ENCODE measurements at regions not wholly inside any gene's neighbourhood (a gene's known extent, or its start where the extent isn't known, plus 50 kb on each side); places are given as distances from the start of the nearest gene placed in this dataset.
A peak's percentile ranks its signal among the peaks of the same experiment; 100 is the strongest.

DNA sequence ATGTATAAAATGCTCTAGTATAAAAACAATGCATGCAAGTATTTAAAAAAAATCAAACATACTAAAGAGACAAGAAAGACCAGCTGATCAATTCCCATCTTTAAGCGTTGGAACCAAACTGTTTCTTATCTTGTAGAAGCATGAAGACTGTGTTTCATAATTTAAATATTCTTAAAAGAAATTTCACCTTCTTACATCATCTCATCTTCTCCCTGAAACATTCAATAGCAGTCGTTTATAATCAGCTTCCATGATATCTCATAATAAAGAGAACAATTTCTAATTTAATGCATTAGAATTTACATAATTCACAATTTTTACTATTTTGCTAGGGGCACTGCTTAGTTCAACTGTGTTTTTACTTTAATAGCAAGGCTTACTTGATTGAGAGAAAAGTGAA, 468.1 kb upstream of the MARCKS start:
- DNase-seq (ENCODE audit: low read depth, low spot score) = no peak
- TF ChIP-seq FOXP2 (optimal IDR thresholded peaks at IDR 0.05; ENCODE audit: control extremely low read depth, extremely low read length, insufficient read depth) (no peak), EZH2 (IDR thresholded peaks at IDR 0.05) (no peak), POLR2AphosphoS5 (IDR thresholded peaks at IDR 0.05; ENCODE audit: borderline replicate concordance, low read depth, low read length) (no peak)
- Histone ChIP-seq H3K27ac (peak overlapping the region; percentile 88), H3K4me3 (peak overlapping the region; percentile 28), H3K36me3 (ENCODE audit: insufficient read depth, low read length) (no peaks in the 10 kb centered on the region), H3K9me3 (ENCODE audit: low read depth, low read length) (no peaks in the 10 kb centered on the region), H3K9ac (ENCODE audit: insufficient read length) (peak overlapping the region; percentile 52)

DNA sequence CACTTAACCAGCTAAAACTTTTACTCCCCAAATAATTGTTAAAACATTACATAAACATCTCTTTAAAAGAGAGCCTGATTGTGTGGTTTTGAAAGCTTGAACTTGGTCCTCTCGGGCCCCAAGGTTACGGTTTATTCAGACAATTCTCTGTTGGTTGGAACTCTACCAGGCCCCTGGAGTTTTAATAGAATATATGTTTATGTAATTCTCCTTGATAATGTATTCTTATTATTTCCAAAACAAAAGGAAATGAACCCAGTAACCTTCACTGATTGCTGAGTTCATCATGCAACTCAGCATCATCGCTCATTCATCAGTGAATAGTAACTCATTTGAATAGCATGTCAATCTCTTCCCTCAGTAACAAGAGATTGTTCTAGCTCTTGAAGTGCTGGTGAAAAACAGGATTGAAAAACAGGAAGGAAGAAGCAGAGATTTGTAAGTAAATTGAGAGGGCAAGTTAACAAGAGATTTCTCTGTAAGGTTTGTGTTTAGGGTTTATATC, 464.5 kb upstream of the MARCKS start:
- no peak overlapping the region for H3K27ac ChIP-seq
- no peaks in the 10 kb centered on the region for H3K9me3 ChIP-seq (ENCODE audit: low read depth, low read length)
- TF ChIP-seq POLR2AphosphoS5 (IDR thresholded peaks at IDR 0.05; ENCODE audit: borderline replicate concordance, low read depth, low read length) (no peak), EZH2 (IDR thresholded peaks at IDR 0.05) (no peak), FOXP2 (optimal IDR thresholded peaks at IDR 0.05; ENCODE audit: control extremely low read depth, extremely low read length, insufficient read depth) (no peak)
- DNase-seq (ENCODE audit: low read depth, low spot score) = no peak
- no peak overlapping the region for H3K9ac ChIP-seq (ENCODE audit: insufficient read length)
- H3K4me3 ChIP-seq = no peak overlapping the region
- no peaks in the 10 kb centered on the region for H3K36me3 ChIP-seq (ENCODE audit: insufficient read depth, low read length)

DNA sequence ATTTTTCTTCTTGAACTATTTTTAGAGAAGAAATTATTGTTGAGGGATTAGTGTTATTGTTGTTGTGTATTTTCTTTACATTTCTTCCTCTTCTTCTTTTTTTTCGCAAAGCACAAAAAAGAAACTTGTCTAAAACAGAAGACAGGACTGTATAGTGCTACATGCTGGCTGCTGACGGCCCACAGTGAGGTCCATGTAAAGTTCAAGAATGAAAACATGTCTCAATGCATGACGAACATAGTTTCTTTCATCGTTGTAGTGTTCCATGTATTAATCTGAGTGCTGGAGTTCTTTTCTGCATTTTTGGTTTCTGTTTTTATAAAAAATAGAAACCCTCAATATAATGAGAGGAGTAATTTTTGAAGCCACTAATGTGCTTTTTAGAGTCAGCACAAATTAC, 462.9 kb upstream of the MARCKS start:
- H3K9ac ChIP-seq (ENCODE audit: insufficient read length) = no peak overlapping the region
- no peak for DNase-seq (ENCODE audit: low read depth, low spot score)
- no peak overlapping the region for H3K27ac ChIP-seq
- no peaks in the 10 kb centered on the region for H3K36me3 ChIP-seq (ENCODE audit: insufficient read depth, low read length)
- H3K9me3 ChIP-seq (ENCODE audit: low read depth, low read length) = no peaks in the 10 kb centered on the region
- TF ChIP-seq EZH2 (IDR thresholded peaks at IDR 0.05) (no peak), FOXP2 (optimal IDR thresholded peaks at IDR 0.05; ENCODE audit: control extremely low read depth, extremely low read length, insufficient read depth) (no peak), POLR2AphosphoS5 (IDR thresholded peaks at IDR 0.05; ENCODE audit: borderline replicate concordance, low read depth, low read length) (no peak)
- no peak overlapping the region for H3K4me3 ChIP-seq

DNA sequence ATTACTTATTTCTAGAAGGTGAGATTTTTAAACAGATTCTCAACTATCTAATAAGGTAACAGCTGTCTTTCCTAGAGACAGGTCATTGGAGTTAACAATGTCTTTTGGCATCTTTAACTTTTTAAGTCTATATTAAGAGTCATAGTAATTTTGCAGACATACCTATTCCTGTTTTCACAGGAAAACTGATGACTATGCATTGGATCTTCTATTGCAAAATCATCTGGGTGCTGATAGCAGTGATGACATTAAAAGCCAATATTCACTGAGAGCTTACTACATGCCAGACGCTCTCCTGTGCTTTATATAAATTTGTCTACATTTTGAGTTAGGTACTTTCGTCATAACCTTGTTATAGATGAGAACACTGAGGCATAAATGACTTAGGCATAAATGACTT, 462.4 kb upstream of the MARCKS start:
- TF ChIP-seq EZH2 (IDR thresholded peaks at IDR 0.05) = no peak
- TF ChIP-seq FOXP2 (optimal IDR thresholded peaks at IDR 0.05; ENCODE audit: control extremely low read depth, extremely low read length, insufficient read depth) = no peak
- no peak for TF ChIP-seq POLR2AphosphoS5 (IDR thresholded peaks at IDR 0.05; ENCODE audit: borderline replicate concordance, low read depth, low read length)
- Histone ChIP-seq H3K9me3 (ENCODE audit: low read depth, low read length) (no peaks in the 10 kb centered on the region), H3K9ac (ENCODE audit: insufficient read length) (no peak overlapping the region), H3K27ac (no peak overlapping the region), H3K36me3 (ENCODE audit: insufficient read depth, low read length) (no peaks in the 10 kb centered on the region), H3K4me3 (no peak overlapping the region)
- DNase-seq (ENCODE audit: low read depth, low spot score) = no peak

DNA sequence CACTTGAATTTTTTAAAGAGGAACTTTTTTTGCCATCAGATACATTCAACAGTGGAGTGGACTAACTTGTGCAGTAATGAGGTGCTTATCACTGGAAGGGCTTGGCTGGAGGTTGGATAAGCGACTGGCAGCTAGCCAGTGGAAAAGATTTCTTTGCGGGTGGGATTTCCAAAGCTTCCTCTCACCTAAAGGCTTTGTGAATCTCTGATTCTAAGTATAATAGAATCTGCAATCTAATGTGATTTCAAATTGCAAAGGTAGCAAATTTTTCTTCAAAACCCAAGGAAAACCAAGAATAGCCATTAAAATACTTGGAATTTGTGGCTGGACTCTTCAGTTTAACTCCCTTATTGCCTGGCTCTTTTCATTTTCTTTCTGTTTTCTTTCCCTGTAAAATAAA, 460.4 kb upstream of the MARCKS start:
- H3K36me3 ChIP-seq (ENCODE audit: insufficient read depth, low read length) = no peaks in the 10 kb centered on the region
- DNase-seq (ENCODE audit: low read depth, low spot score) = no peak
- TF ChIP-seq FOXP2 (optimal IDR thresholded peaks at IDR 0.05; ENCODE audit: control extremely low read depth, extremely low read length, insufficient read depth) (no peak), POLR2AphosphoS5 (IDR thresholded peaks at IDR 0.05; ENCODE audit: borderline replicate concordance, low read depth, low read length) (no peak), EZH2 (IDR thresholded peaks at IDR 0.05) (no peak)
- no peaks in the 10 kb centered on the region for H3K9me3 ChIP-seq (ENCODE audit: low read depth, low read length)
- no peak overlapping the region for H3K4me3 ChIP-seq
- no peak overlapping the region for H3K27ac ChIP-seq
- no peak overlapping the region for H3K9ac ChIP-seq (ENCODE audit: insufficient read length)

DNA sequence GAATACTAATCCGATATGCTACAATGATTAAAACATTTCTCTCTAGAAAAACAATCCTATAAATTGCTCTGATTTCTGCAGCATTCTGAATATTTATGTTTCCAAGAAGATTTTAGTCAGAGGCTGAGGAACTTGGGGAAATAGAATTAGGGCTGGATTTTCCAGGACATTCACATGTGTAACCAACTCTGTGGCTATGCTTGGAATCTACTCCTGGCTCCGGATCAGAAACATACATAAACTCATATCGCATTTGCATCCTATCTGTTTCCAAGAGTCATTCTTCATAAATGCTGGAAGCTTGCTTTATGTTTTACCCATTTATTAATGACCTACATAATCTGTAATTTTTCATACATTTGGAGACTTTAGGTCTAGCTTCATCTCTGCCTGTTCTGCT, 459.9 kb upstream of the MARCKS start:
- Histone ChIP-seq H3K27ac (no peak overlapping the region), H3K9ac (ENCODE audit: insufficient read length) (no peak overlapping the region)
- no peak for TF ChIP-seq EZH2 (IDR thresholded peaks at IDR 0.05)
- TF ChIP-seq FOXP2 (optimal IDR thresholded peaks at IDR 0.05; ENCODE audit: control extremely low read depth, extremely low read length, insufficient read depth) = no peak
- TF ChIP-seq POLR2AphosphoS5 (IDR thresholded peaks at IDR 0.05; ENCODE audit: borderline replicate concordance, low read depth, low read length) = no peak

DNA sequence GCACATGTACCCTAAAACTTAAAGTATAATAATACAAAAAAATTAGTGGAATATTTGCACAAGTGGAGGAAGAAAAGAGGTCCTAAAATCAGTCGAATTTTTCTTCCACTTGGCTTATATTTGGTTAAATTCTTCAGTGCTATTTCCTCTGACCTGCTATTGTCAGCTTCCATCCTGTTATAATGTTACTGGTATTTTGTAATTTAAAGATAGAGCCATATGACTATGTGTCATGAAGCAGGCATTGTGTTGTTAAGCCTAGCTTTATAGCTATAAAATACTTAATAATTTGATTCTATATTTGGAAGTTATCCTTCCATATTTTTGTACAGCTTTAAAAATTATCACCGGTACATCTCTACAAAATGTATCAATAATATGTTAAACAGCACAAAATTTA, 455.9 kb upstream of the MARCKS start:
- Histone ChIP-seq H3K9ac (ENCODE audit: insufficient read length) (no peak overlapping the region), H3K27ac (no peak overlapping the region), H3K9me3 (ENCODE audit: low read depth, low read length) (no peaks in the 10 kb centered on the region), H3K36me3 (ENCODE audit: insufficient read depth, low read length) (no peaks in the 10 kb centered on the region), H3K4me3 (no peak overlapping the region)
- no peak for DNase-seq (ENCODE audit: low read depth, low spot score)
- no peak for TF ChIP-seq POLR2AphosphoS5 (IDR thresholded peaks at IDR 0.05; ENCODE audit: borderline replicate concordance, low read depth, low read length)
- TF ChIP-seq FOXP2 (optimal IDR thresholded peaks at IDR 0.05; ENCODE audit: control extremely low read depth, extremely low read length, insufficient read depth) = no peak
- no peak for TF ChIP-seq EZH2 (IDR thresholded peaks at IDR 0.05)

More for the DNA sequence above, 459.9 kb upstream of the MARCKS start:
- H3K9me3 ChIP-seq (ENCODE audit: low read depth, low read length) = no peaks in the 10 kb centered on the region
- H3K4me3 ChIP-seq = no peak overlapping the region
- H3K36me3 ChIP-seq (ENCODE audit: insufficient read depth, low read length) = no peaks in the 10 kb centered on the region
- DNase-seq (ENCODE audit: low read depth, low spot score) = no peak

DNA sequence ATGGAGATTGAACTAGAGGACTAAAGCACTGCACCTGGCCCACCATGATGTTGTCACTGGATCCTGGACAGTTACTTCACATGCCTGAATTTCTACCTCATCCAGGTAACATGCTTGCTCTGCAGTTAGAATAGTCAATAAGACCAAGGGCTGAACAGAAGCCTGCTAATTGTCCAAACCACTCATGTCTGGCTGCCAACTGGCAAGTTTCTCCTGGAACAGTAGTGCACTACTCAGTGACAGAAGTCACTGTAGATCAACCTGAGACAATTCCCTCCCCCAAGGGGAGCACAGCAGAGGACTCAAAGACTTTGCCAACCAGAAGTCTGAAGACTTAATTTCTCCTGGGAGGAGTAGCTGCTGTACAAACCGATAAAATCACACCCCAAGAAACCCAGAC, 454.6 kb upstream of the MARCKS start:
- TF ChIP-seq POLR2AphosphoS5 (IDR thresholded peaks at IDR 0.05; ENCODE audit: borderline replicate concordance, low read depth, low read length) (no peak), FOXP2 (optimal IDR thresholded peaks at IDR 0.05; ENCODE audit: control extremely low read depth, extremely low read length, insufficient read depth) (no peak), EZH2 (IDR thresholded peaks at IDR 0.05) (no peak)
- DNase-seq (ENCODE audit: low read depth, low spot score) = no peak
- H3K9me3 ChIP-seq (ENCODE audit: low read depth, low read length) = no peaks in the 10 kb centered on the region

More for the DNA sequence above, 454.6 kb upstream of the MARCKS start:
- Histone ChIP-seq H3K27ac (no peak overlapping the region), H3K4me3 (no peak overlapping the region), H3K9ac (ENCODE audit: insufficient read length) (no peak overlapping the region), H3K36me3 (ENCODE audit: insufficient read depth, low read length) (no peaks in the 10 kb centered on the region)

Measured in SK-N-MC (cell line).